HCT116 (cell line): ENCODE measurements at regions not wholly inside any gene's neighbourhood (a gene's known extent, or its start where the extent isn't known, plus 50 kb on each side); places are given as distances from the start of the nearest gene placed in this dataset.

Experiments
- ATAC-seq: fragments of 200-7000 bp; cut with Tn5 transposase; 2 replicates; pipeline ENCODE4 v1.9.1; 2020; ENCODE audit warnings: mild to moderate bottlenecking, moderate library complexity
- BruUV-seq: library from RNA; stranded (reverse); fragments of 400-500 nt; replicated peaks from 2 replicates; lab custom pipeline; 2021; lab: Mats Ljungman, UMichigan
- CTCF ChIA-PET: fragments of 300-600 bp; sonication (Branson Sonifier 250); formaldehyde crosslinking; loops from one replicate; lab custom pipeline; 2021; ENCODE audit warnings: antibody characterized with exemption; lab: Charles Lee
- POLR2A ChIA-PET: fragments of 300-600, 350-600 bp; sonication (Branson Sonifier 250); formaldehyde crosslinking; loops from one replicate; lab custom pipeline; 2021; ENCODE audit warnings: antibody characterized with exemption; lab: Charles Lee
- RAD21 ChIA-PET, 2 experiments: fragments of 300-600 bp; sonication (Branson Sonifier 250); formaldehyde crosslinking; loops; one replicate each; lab custom pipeline; 2023; ENCODE audit warnings: low total read pairs in 2 of 2; ENCODE audit not compliant: uncharacterized antibody in 2 of 2, unreplicated experiment in 2 of 2, low non-redundant PET in 1 of 2; lab: Charles Lee
- DNase-seq: peaks from one replicate; pipeline ENCODE4 v3.0.0-alpha.2; 2010; ENCODE audit warnings: low read depth, low spot score
- H2AFZ ChIP-seq: fragments of 200-600 bp; shearing (Covaris generic), sonication (generic); 2 replicates; pipeline ENCODE4 v1.6.1; 2017; ENCODE audit warnings: low read depth, mixed run types, mixed read lengths, antibody characterized with exemption, low read length; ENCODE audit not compliant: poor library complexity, severe bottlenecking
- H3K27ac ChIP-seq: 2 replicates; pipeline ENCODE4 v1.5.1; 2012; ENCODE audit warnings: low read depth, low read length
- H3K27me3 ChIP-seq: fragments of 200-600 bp; sonication (generic); 2 replicates; pipeline ENCODE4 v1.6.1; 2016; ENCODE audit warnings: mixed run types, low read length, mixed read lengths; ENCODE audit not compliant: insufficient read depth
- H3K36me3 ChIP-seq, 2 experiments: fragments of 200-500 bp in 1 of 2; fragments of 200-600 bp in 1 of 2; sonication (Bioruptor generic) in 1 of 2; sonication (generic) in 1 of 2; 2 replicates each; pipeline versions ENCODE4 v1.5.1 to v1.6.1; 2014 to 2016; ENCODE audit warnings: low read length in 2 of 2, inconsistent platforms in 1 of 2, mixed read lengths in 1 of 2, mixed run types in 1 of 2; ENCODE audit not compliant: insufficient read depth in 2 of 2, control insufficient read depth in 1 of 2
- H3K4me1 ChIP-seq, 2 experiments: fragments of 200-600 bp in 1 of 2; sonication (generic) in 1 of 2; 2 replicates each; pipeline versions ENCODE4 v1.5.1 to v1.6.1; 2012 to 2017; ENCODE audit warnings: low read length in 2 of 2, inconsistent platforms in 1 of 2, mild to moderate bottlenecking in 1 of 2, mixed read lengths in 1 of 2, mixed run types in 1 of 2, moderate library complexity in 1 of 2; ENCODE audit not compliant: insufficient read depth in 2 of 2, control insufficient read depth in 1 of 2
- H3K4me2 ChIP-seq: fragments of 200-600 bp; sonication (generic); 2 replicates; pipeline ENCODE4 v1.6.1; 2017; ENCODE audit warnings: mixed run types, low read length, mixed read lengths
- H3K4me3 ChIP-seq, 2 experiments: fragments of 200-600 bp in 1 of 2; sonication (generic) in 1 of 2; replicated peaks in 1 of 2; 2 replicates each; pipeline ENCODE4 v1.5.1; 2011 to 2016; ENCODE audit warnings: low read length in 2 of 2, control low read depth in 1 of 2, low read depth in 1 of 2, mild to moderate bottlenecking in 1 of 2, mixed read lengths in 1 of 2, mixed run types in 1 of 2
- H3K79me2 ChIP-seq: fragments of 200-600 bp; sonication (generic); 2 replicates; pipeline ENCODE4 v1.6.1; 2017; ENCODE audit warnings: mild to moderate bottlenecking, mixed run types, low read length, moderate library complexity, mixed read lengths; ENCODE audit not compliant: insufficient read depth
- H3K9ac ChIP-seq: fragments of 200-600 bp; sonication (generic); 2 replicates; pipeline ENCODE4 v1.6.1; 2016; ENCODE audit warnings: low read length, mixed read lengths
- H3K9me2 ChIP-seq: fragments of 200-600 bp; sonication (generic), shearing (Covaris generic); 2 replicates; pipeline ENCODE4 v1.6.1; 2017; ENCODE audit warnings: mixed run types, mild to moderate bottlenecking, moderate library complexity; ENCODE audit not compliant: insufficient read depth
- H3K9me3 ChIP-seq, 2 experiments: fragments of 200-500 bp in 1 of 2; fragments of 200-600 bp in 1 of 2; sonication (Bioruptor generic) in 1 of 2; sonication (generic) in 1 of 2; 2 replicates each; pipeline ENCODE4 v1.6.1; 2014 to 2017; ENCODE audit warnings: low read length in 2 of 2, mixed read lengths in 2 of 2, inconsistent platforms in 1 of 2, low read depth in 1 of 2, mild to moderate bottlenecking in 1 of 2, mixed run types in 1 of 2, moderate library complexity in 1 of 2; ENCODE audit not compliant: control insufficient read depth in 1 of 2, insufficient read depth in 1 of 2
- H4K20me1 ChIP-seq: fragments of 200-600 bp; sonication (generic), shearing (Covaris generic); 2 replicates; pipeline ENCODE4 v1.6.1; 2017; ENCODE audit warnings: mixed run types, mild to moderate bottlenecking, moderate library complexity; ENCODE audit not compliant: insufficient read depth
- CEBPB ChIP-seq: IDR thresholded peaks from 2 replicates; pipeline ENCODE4 v1.6.1; 2012; ENCODE audit warnings: low read depth
- EZH2 ChIP-seq: fragments of 200-600 bp; sonication (generic); IDR thresholded peaks from 2 replicates; pipeline ENCODE4 v1.6.1; 2017; ENCODE audit warnings: antibody characterized with exemption, mixed run types
- FOSL1 ChIP-seq: IDR thresholded peaks from 2 replicates; pipeline ENCODE4 v1.6.1; 2012; ENCODE audit warnings: low read depth
- SP1 ChIP-seq: IDR thresholded peaks from 2 replicates; pipeline ENCODE4 v1.6.1; 2012; ENCODE audit warnings: low read depth
- YY1 ChIP-seq: IDR thresholded peaks from 2 replicates; pipeline ENCODE4 v1.6.1; 2011; ENCODE audit warnings: low read length, low read depth, moderate library complexity, mild to moderate bottlenecking; ENCODE audit not compliant: insufficient replicate concordance; ENCODE audit errors: extremely low read depth
- ZBTB33 ChIP-seq: IDR thresholded peaks from 2 replicates; pipeline ENCODE4 v1.6.1; 2011; ENCODE audit warnings: mild to moderate bottlenecking, low read length, moderate library complexity; ENCODE audit not compliant: insufficient replicate concordance; ENCODE audit errors: extremely low read depth
- intact Hi-C: fragments of 100-400 bp; cut with micrococcal nuclease; formaldehyde crosslinking; loops from 2 replicates; pipeline ENCODE4 v1.10.0; 2022
- TF ChIP-seq, protein P1 (sequence below): IDR thresholded peaks from 2 replicates; pipeline ENCODE4 v1.6.1; 2012

GRCh38 chr5:124909734-124910133 lies 163.3 kb upstream of the ZNF608 start (continued):
- TF ChIP-seq ZBTB33 (no peak), YY1 (no peak), FOSL1 (no peak), SP1 (no peak)
- TF ChIP-seq, protein P1, sequence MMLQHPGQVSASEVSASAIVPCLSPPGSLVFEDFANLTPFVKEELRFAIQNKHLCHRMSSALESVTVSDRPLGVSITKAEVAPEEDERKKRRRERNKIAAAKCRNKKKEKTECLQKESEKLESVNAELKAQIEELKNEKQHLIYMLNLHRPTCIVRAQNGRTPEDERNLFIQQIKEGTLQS = no peak

DNA sequence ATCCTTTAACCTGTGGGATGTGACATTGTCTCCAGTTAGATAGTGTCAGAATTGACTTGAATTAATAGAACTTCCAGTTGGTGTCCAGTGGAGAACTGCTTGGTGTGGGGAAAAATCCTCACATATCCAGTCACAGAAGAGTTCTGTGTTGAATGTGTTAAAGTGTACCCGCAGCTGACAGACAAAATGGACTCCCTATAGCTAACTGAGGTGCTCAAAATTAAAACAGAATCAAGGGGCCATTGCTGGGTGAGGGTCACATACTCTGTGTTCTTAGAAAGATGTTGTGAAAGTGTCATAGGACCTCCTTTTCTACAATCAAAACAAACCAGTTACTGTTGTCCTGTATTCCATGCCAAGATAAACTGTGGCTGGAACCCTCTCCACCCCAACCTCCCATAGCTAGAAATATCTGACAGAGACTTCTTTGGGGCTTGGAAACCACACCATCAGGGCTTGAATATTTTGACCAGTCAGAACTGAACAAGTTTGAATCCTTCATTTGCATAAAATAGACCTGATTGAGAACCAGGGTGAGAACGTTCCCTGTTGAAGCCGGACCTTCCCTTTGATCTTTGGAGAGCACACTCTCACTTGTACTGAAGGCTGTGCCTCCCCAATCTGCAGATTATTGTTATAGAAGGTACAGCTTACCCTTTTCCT lies 164.0 kb upstream of the ZNF608 start:
- Histone ChIP-seq H2AFZ (no peak overlapping the region), H3K36me3 (no peaks in the 10 kb centered on the region), H3K9me2 (no peaks in the 10 kb centered on the region), H4K20me1 (no peaks in the 10 kb centered on the region), H3K9ac (no peak overlapping the region), H3K9me3 (no peaks in the 10 kb centered on the region), H3K4me3 (no peak overlapping the region), H3K79me2 (no peaks in the 10 kb centered on the region), H3K27ac (no peak overlapping the region), H3K4me1 (peaks cover 5 to 12% of the 10 kb centered on the region in 2 experiments; a peak in 3 of 4 replicates), H3K27me3 (no peaks in the 10 kb centered on the region), H3K4me2 (no peak overlapping the region)
- DNase-seq (no peak), ATAC-seq (no peak)
- CTCF ChIA-PET = no interaction called here
- RAD21 ChIA-PET = no interaction called here
- no TSS peak for BruUV-seq
- POLR2A ChIA-PET = no interaction called here
- TF ChIP-seq EZH2 (no peak), CEBPB (no peak)
- intact Hi-C loops = no loop called here
